ENCODE measurements at regions not wholly inside any gene's neighbourhood (a gene's known extent, or its start where the extent isn't known, plus 50 kb on each side); places are given as distances from the start of the nearest gene placed in this dataset.

GRCh38 chr9:79779901-79780300, 208.1 kb downstream of the TLE4 start:
- H3K4me2 ChIP-seq (ENCODE audit: low read depth, low read length, poor library complexity, severe bottlenecking), result no peak overlapping the region
- TF ChIP-seq EZH2phosphoT487 (conservative IDR thresholded peaks at IDR 0.05; ENCODE audit: low read length) (no peak), CTCF (IDR thresholded peaks at IDR 0.05; ENCODE audit: insufficient read depth, low read length, poor library complexity, severe bottlenecking) (no peak)
- no peak overlapping the region for H3K9ac ChIP-seq (ENCODE audit: low read length)
- H3K27me3 ChIP-seq (ENCODE audit: low read length), result no peaks in the 10 kb centered on the region
- H3K9me3 ChIP-seq (ENCODE audit: insufficient read depth, low read length), result no peaks in the 10 kb centered on the region
- H3K36me3 ChIP-seq (ENCODE audit: low read length), result no peaks in the 10 kb centered on the region
- H3K27ac ChIP-seq (ENCODE audit: low read depth, low read length), result no peak overlapping the region
- H3K79me2 ChIP-seq (ENCODE audit: insufficient read depth, low read length), result no peaks in the 10 kb centered on the region
- no peaks in the 10 kb centered on the region for H4K20me1 ChIP-seq (ENCODE audit: low read depth, low read length)
- H2AFZ ChIP-seq (ENCODE audit: low read depth, low read length, severe bottlenecking), result no peak overlapping the region
- no peaks in the 10 kb centered on the region for H3F3A ChIP-seq (ENCODE audit: insufficient read depth)
- H3K4me3 ChIP-seq (ENCODE audit: insufficient read depth, low read length, poor library complexity, severe bottlenecking), result no peak overlapping the region
- no peaks in the 10 kb centered on the region for H3K9me2 ChIP-seq (replicated peaks; ENCODE audit: insufficient read depth, low read length)

- TF ChIP-seq CTCF (IDR thresholded peaks at IDR 0.05; ENCODE audit: insufficient read depth, low read length, poor library complexity, severe bottlenecking), result no peak
- no peak for TF ChIP-seq EZH2phosphoT487 (conservative IDR thresholded peaks at IDR 0.05; ENCODE audit: low read length)
Measured at GRCh38 chr9:79778581-79778980, 206.8 kb downstream of the TLE4 start.

GRCh38 chr9:79776581-79776980, 204.8 kb downstream of the TLE4 start:
- Histone ChIP-seq H3K9ac (ENCODE audit: low read length) (no peak overlapping the region), H2AFZ (ENCODE audit: low read depth, low read length, severe bottlenecking) (no peak overlapping the region), H3K4me3 (ENCODE audit: insufficient read depth, low read length, poor library complexity, severe bottlenecking) (no peak overlapping the region), H4K20me1 (ENCODE audit: low read depth, low read length) (no peaks in the 10 kb centered on the region), H3K9me3 (ENCODE audit: insufficient read depth, low read length) (no peaks in the 10 kb centered on the region), H3K79me2 (ENCODE audit: insufficient read depth, low read length) (no peaks in the 10 kb centered on the region), H3K9me2 (replicated peaks; ENCODE audit: insufficient read depth, low read length) (no peaks in the 10 kb centered on the region), H3F3A (ENCODE audit: insufficient read depth) (no peaks in the 10 kb centered on the region), H3K36me3 (ENCODE audit: low read length) (no peaks in the 10 kb centered on the region), H3K27ac (ENCODE audit: low read depth, low read length) (no peak overlapping the region), H3K4me2 (ENCODE audit: low read depth, low read length, poor library complexity, severe bottlenecking) (no peak overlapping the region), H3K27me3 (ENCODE audit: low read length) (no peaks in the 10 kb centered on the region)
- no peak for TF ChIP-seq CTCF (IDR thresholded peaks at IDR 0.05; ENCODE audit: insufficient read depth, low read length, poor library complexity, severe bottlenecking)
- TF ChIP-seq EZH2phosphoT487 (conservative IDR thresholded peaks at IDR 0.05; ENCODE audit: low read length), result no peak

More at GRCh38 chr9:79778581-79778980, 206.8 kb downstream of the TLE4 start:
- no peak overlapping the region for H2AFZ ChIP-seq (ENCODE audit: low read depth, low read length, severe bottlenecking)
- no peak overlapping the region for H3K4me3 ChIP-seq (ENCODE audit: insufficient read depth, low read length, poor library complexity, severe bottlenecking)
- H3F3A ChIP-seq (ENCODE audit: insufficient read depth), result no peaks in the 10 kb centered on the region
- no peaks in the 10 kb centered on the region for H3K27me3 ChIP-seq (ENCODE audit: low read length)
- no peak overlapping the region for H3K9ac ChIP-seq (ENCODE audit: low read length)
- no peaks in the 10 kb centered on the region for H4K20me1 ChIP-seq (ENCODE audit: low read depth, low read length)
- no peak overlapping the region for H3K27ac ChIP-seq (ENCODE audit: low read depth, low read length)
- no peaks in the 10 kb centered on the region for H3K9me2 ChIP-seq (replicated peaks; ENCODE audit: insufficient read depth, low read length)
- H3K36me3 ChIP-seq (ENCODE audit: low read length), result no peaks in the 10 kb centered on the region
- no peaks in the 10 kb centered on the region for H3K9me3 ChIP-seq (ENCODE audit: insufficient read depth, low read length)
- H3K4me2 ChIP-seq (ENCODE audit: low read depth, low read length, poor library complexity, severe bottlenecking), result no peak overlapping the region
- no peaks in the 10 kb centered on the region for H3K79me2 ChIP-seq (ENCODE audit: insufficient read depth, low read length)
